H1 (cell line): ENCODE measurements at regions not wholly inside any gene's neighbourhood (a gene's known extent, or its start where the extent isn't known, plus 50 kb on each side); places are given as distances from the start of the nearest gene placed in this dataset.

Experiments
- TF ChIP-seq, protein P1 (sequence below): IDR thresholded peaks from 2 replicates; pipeline ENCODE4 v1.6.1; 2012; ENCODE audit warnings: low read length, inconsistent platforms

GRCh38 chr3:120512655-120513054 is 61.9 kb upstream of the FSTL1 start (continued):
- TF ChIP-seq, protein P1, sequence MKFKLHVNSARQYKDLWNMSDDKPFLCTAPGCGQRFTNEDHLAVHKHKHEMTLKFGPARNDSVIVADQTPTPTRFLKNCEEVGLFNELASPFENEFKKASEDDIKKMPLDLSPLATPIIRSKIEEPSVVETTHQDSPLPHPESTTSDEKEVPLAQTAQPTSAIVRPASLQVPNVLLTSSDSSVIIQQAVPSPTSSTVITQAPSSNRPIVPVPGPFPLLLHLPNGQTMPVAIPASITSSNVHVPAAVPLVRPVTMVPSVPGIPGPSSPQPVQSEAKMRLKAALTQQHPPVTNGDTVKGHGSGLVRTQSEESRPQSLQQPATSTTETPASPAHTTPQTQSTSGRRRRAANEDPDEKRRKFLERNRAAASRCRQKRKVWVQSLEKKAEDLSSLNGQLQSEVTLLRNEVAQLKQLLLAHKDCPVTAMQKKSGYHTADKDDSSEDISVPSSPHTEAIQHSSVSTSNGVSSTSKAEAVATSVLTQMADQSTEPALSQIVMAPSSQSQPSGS, result no peak
